Esophagus muscularis mucosa (tissue), 4 donors: ENCODE measurements at regions not wholly inside any gene's neighbourhood (a gene's known extent, or its start where the extent isn't known, plus 50 kb on each side); places are given as distances from the start of the nearest gene placed in this dataset.

ENCODE experiments used
- DNase-seq: peaks from one replicate; pipeline ENCODE4 v3.0.0-alpha.2; 2017; ENCODE audit errors: extremely low spot score
- H3K27ac ChIP-seq, 4 donors: fragments of 200-600 bp; sonication (generic); replicated peaks in 1 of 4; 1 replicate in 3 of 4; 2 replicates in 1 of 4; pipeline ENCODE4 v1.5.1; 2016 to 2019; ENCODE audit warnings: mild to moderate bottlenecking in 1 of 4
- H3K27me3 ChIP-seq, 4 donors: fragments of 200-600 bp; sonication (generic); one replicate each; pipeline versions ENCODE4 v1.5.1 to v1.6.0; 2016 to 2019
- H3K36me3 ChIP-seq, 4 donors: fragments of 200-600 bp; sonication (generic); one replicate each; pipeline ENCODE4 v1.5.1; 2016 to 2019
- H3K4me1 ChIP-seq, 4 donors: fragments of 200-600 bp; sonication (generic); one replicate each; pipeline ENCODE4 v1.5.1; 2016 to 2019
- H3K4me3 ChIP-seq, 4 donors: fragments of 200-600 bp; sonication (generic); 1 replicate in 2 of 4; 2 replicates in 2 of 4; pipeline ENCODE4 v1.5.1; 2016 to 2019; ENCODE audit warnings: mild to moderate bottlenecking in 4 of 4, moderate library complexity in 1 of 4
- H3K9me3 ChIP-seq, 4 donors: fragments of 200-600 bp; sonication (generic); 1 replicate in 3 of 4; 2 replicates in 1 of 4; pipeline ENCODE4 v1.5.1; 2016 to 2019
- CTCF ChIP-seq, 3 experiments: fragments of 200-600 bp in 2 of 3; fragments of 450-650 bp in 1 of 3; sonication (generic) in 2 of 3; IDR thresholded peaks; one replicate each; pipeline ENCODE4 v1.5.1; 2017 to 2019; ENCODE audit warnings: antibody characterized with exemption in 3 of 3, mild to moderate bottlenecking in 2 of 3, moderate library complexity in 1 of 3
- EP300 ChIP-seq: sonication (generic); formaldehyde crosslinking; IDR thresholded peaks from one replicate; pipeline ENCODE4 v1.6.1; 2017; ENCODE audit warnings: antibody characterized with exemption
- POLR2A ChIP-seq: fragments of 450-650 bp; IDR thresholded peaks from one replicate; pipeline ENCODE4 v1.6.1; 2017; ENCODE audit warnings: antibody characterized with exemption, moderate library complexity, mild to moderate bottlenecking, low read depth
- POLR2AphosphoS5 ChIP-seq, 2 donors: sonication (generic); formaldehyde crosslinking; IDR thresholded peaks; one replicate each; pipeline ENCODE4 v1.6.1; 2017; ENCODE audit warnings: antibody characterized with exemption in 2 of 2
- WGBS: methylation state at CpG from one replicate; pipeline ENCODE4 v1.1.5; 2018; 5-methylcytosine and 5-hydroxymethylcytosine counted together
- intact Hi-C: fragments of 100-400 bp; cut with DNase I; formaldehyde crosslinking; loops from one replicate; pipeline ENCODE4 v1.15.1; 2023

- WGBS = no CpG with 5 or more reads among the region's 2 CpGs
- no peaks in the 10 kb centered on the region for H3K4me1 ChIP-seq
- no peak for DNase-seq
- TF ChIP-seq POLR2AphosphoS5 (IDR thresholded peaks at IDR 0.05) (no peak), CTCF (IDR thresholded peaks at IDR 0.05) (no peak), EP300 (no peak), POLR2A (no peak)
- no peak overlapping the region for H3K4me3 ChIP-seq
- intact Hi-C loops = no loop called here
- H3K36me3 ChIP-seq = no peaks in the 10 kb centered on the region
- H3K27me3 ChIP-seq = no peaks in the 10 kb centered on the region
- no peak overlapping the region for H3K27ac ChIP-seq
- H3K9me3 ChIP-seq = no peaks in the 10 kb centered on the region
Measured at GRCh38 chrY:7674465-7674864, 762.9 kb upstream of the AMELY start.

GRCh38 chrY:7672796-7673195 is 761.2 kb upstream of the AMELY start:
- no peak for TF ChIP-seq POLR2A
- TF ChIP-seq POLR2AphosphoS5 (IDR thresholded peaks at IDR 0.05) = no peak
- TF ChIP-seq EP300 = no peak
- no peak for TF ChIP-seq CTCF (IDR thresholded peaks at IDR 0.05)
- no peak overlapping the region for H3K27ac ChIP-seq
- H3K4me3 ChIP-seq = no peak overlapping the region
- intact Hi-C loops = no loop called here
- H3K27me3 ChIP-seq = no peaks in the 10 kb centered on the region
- no peaks in the 10 kb centered on the region for H3K4me1 ChIP-seq
- H3K9me3 ChIP-seq = no peaks in the 10 kb centered on the region
- no peak for DNase-seq
- WGBS = no CpG with 5 or more reads among the region's 15 CpGs
- H3K36me3 ChIP-seq = no peaks in the 10 kb centered on the region

GRCh38 chrY:7663261-7663660 is 751.7 kb upstream of the AMELY start:
- Histone ChIP-seq H3K36me3 (no peaks in the 10 kb centered on the region), H3K27me3 (no peaks in the 10 kb centered on the region), H3K27ac (no peak overlapping the region), H3K9me3 (no peaks in the 10 kb centered on the region), H3K4me1 (no peaks in the 10 kb centered on the region), H3K4me3 (no peak overlapping the region)
- WGBS = no CpG with 5 or more reads among the region's 4 CpGs
- intact Hi-C loops = no loop called here
- no peak for DNase-seq
- no peak for TF ChIP-seq POLR2AphosphoS5 (IDR thresholded peaks at IDR 0.05)
- TF ChIP-seq EP300 = no peak
- no peak for TF ChIP-seq CTCF (IDR thresholded peaks at IDR 0.05)
- TF ChIP-seq POLR2A = no peak

- no peak for TF ChIP-seq POLR2AphosphoS5 (IDR thresholded peaks at IDR 0.05)
- TF ChIP-seq EP300 = no peak
- no peak for TF ChIP-seq POLR2A
- TF ChIP-seq CTCF (IDR thresholded peaks at IDR 0.05) = no peak
- H3K27ac ChIP-seq = no peak overlapping the region
- intact Hi-C loops = no loop called here
- H3K4me3 ChIP-seq = no peak overlapping the region
- H3K36me3 ChIP-seq = no peaks in the 10 kb centered on the region
- no peaks in the 10 kb centered on the region for H3K9me3 ChIP-seq
- no CpG with 5 or more reads among the region's 5 CpGs for WGBS
- no peaks in the 10 kb centered on the region for H3K4me1 ChIP-seq
- H3K27me3 ChIP-seq = no peaks in the 10 kb centered on the region
- DNase-seq = no peak
Measured at GRCh38 chrY:7659047-7659446, 747.5 kb upstream of the AMELY start.

GRCh38 chrY:7656596-7656995 is 745.0 kb upstream of the AMELY start:
- WGBS = no CpG with 5 or more reads among the region's 5 CpGs
- no peaks in the 10 kb centered on the region for H3K36me3 ChIP-seq
- intact Hi-C loops = no loop called here
- no peaks in the 10 kb centered on the region for H3K9me3 ChIP-seq
- H3K4me1 ChIP-seq = no peaks in the 10 kb centered on the region
- H3K27me3 ChIP-seq = no peaks in the 10 kb centered on the region
- TF ChIP-seq POLR2A = no peak
- TF ChIP-seq CTCF (IDR thresholded peaks at IDR 0.05) = no peak
- TF ChIP-seq POLR2AphosphoS5 (IDR thresholded peaks at IDR 0.05) = no peak
- no peak for TF ChIP-seq EP300
- no peak overlapping the region for H3K27ac ChIP-seq
- H3K4me3 ChIP-seq = no peak overlapping the region
- DNase-seq = no peak
